Stomach (tissue), 8 donors: ENCODE measurements at regions not wholly inside any gene's neighbourhood (a gene's known extent, or its start where the extent isn't known, plus 50 kb on each side); places are given as distances from the start of the nearest gene placed in this dataset.

Experiments
- DNase-seq, 2 donors: peaks; one replicate each; pipeline versions ENCODE4 v3.0.0 to v3.0.0-alpha.2; 2013 to 2019
- H3K27ac ChIP-seq, 5 donors: fragments of 200-600 bp in 4 of 5; sonication (generic) in 4 of 5; one replicate each; pipeline ENCODE4 v1.5.1; 2013 to 2019; ENCODE audit warnings: mild to moderate bottlenecking in 1 of 5, moderate library complexity in 1 of 5
- H3K27me3 ChIP-seq, 3 donors: fragments of 200-600 bp; sonication (generic); one replicate each; pipeline ENCODE4 v1.5.1; 2017 to 2019; ENCODE audit warnings: mixed run types in 1 of 3
- H3K36me3 ChIP-seq, 4 donors: fragments of 200-600 bp; sonication (generic); 1 replicate in 3 of 4; 2 replicates in 1 of 4; pipeline ENCODE4 v1.5.1; 2016 to 2019
- H3K4me1 ChIP-seq, 4 donors: fragments of 200-600 bp; sonication (generic); one replicate each; pipeline ENCODE4 v1.5.1; 2016 to 2019
- H3K4me3 ChIP-seq, 4 donors: fragments of 200-600 bp; sonication (generic) in 3 of 4; one replicate each; pipeline ENCODE4 v1.5.1; 2016 to 2019; ENCODE audit warnings: mild to moderate bottlenecking in 1 of 4
- H3K9me3 ChIP-seq, 4 donors: fragments of 200-600 bp; sonication (generic); one replicate each; pipeline ENCODE4 v1.5.1; 2016 to 2019
- EP300 ChIP-seq: sonication (generic); formaldehyde crosslinking; IDR thresholded peaks from one replicate; pipeline ENCODE4 v1.6.1; 2017; ENCODE audit warnings: antibody characterized with exemption
- POLR2A ChIP-seq, 4 donors: fragments of 450-650 bp; IDR thresholded peaks; one replicate each; pipeline ENCODE4 v1.6.1; 2016; ENCODE audit warnings: antibody characterized with exemption in 4 of 4, control low read depth in 2 of 4, mild to moderate bottlenecking in 1 of 4, moderate library complexity in 1 of 4
- POLR2AphosphoS5 ChIP-seq, 3 donors: sonication (generic); formaldehyde crosslinking; IDR thresholded peaks; one replicate each; pipeline ENCODE4 v1.6.1; 2016; ENCODE audit warnings: antibody characterized with exemption in 3 of 3
- WGBS, 5 donors: extraction: QIAGEN DNeasy Blood & Tissue Kit in 3 of 5; methylation state at CpG; one replicate each; pipeline versions ENCODE4 v1.1.5 to v1.1.7; 2013 to 2018; 5-methylcytosine and 5-hydroxymethylcytosine counted together
- intact Hi-C: fragments of 100-400 bp; cut with DNase I; formaldehyde crosslinking; loops from one replicate; pipeline ENCODE4 v1.15.1; 2023; ENCODE audit warnings: low total_unique reads
- TF ChIP-seq, protein P1 (sequence below), 7 experiments: fragments of 450-650 bp in 4 of 7; fragments of 200-600 bp in 3 of 7; sonication (generic) in 3 of 7; IDR thresholded peaks; one replicate each; pipeline ENCODE4 v1.5.1; 2016 to 2019; ENCODE audit warnings: antibody characterized with exemption in 7 of 7, control low read depth in 2 of 7, mild to moderate bottlenecking in 1 of 7
- donor health status: healthy with polysubstance abuse.
- donor health status: Bipolar disorder and iron deficiency.
- donor health status: healthy.

DNA sequence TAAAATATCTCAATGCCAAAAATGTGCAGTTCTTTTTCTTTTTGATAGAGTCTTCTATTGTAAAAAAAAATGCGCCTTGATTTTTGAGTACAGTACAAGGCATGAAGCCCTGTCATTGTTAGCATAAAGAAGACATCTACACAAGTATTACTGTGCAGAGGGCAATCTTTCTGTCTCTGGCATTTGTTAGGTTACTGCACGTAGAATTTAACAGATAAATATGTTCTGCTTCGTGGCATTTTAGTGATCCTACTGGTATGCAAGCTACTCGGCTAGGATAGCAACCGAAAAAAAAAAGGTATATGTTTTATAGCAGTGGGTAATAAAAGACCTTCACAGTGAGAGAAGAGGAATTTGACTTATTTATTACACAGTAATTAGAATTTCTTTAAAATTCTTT is 492.9 kb upstream of the ADGRL2 start:
- Histone ChIP-seq H3K27me3 (no peaks in the 10 kb centered on the region), H3K36me3 (no peaks in the 10 kb centered on the region), H3K27ac (no peak overlapping the region), H3K4me3 (no peak overlapping the region), H3K4me1 (peaks cover 0 to 9% (median 0%) of the 10 kb centered on the region in 4 donors), H3K9me3 (no peaks in the 10 kb centered on the region)
- TF ChIP-seq POLR2AphosphoS5 (IDR thresholded peaks at IDR 0.05), result no peak
- no peak for TF ChIP-seq EP300
- TF ChIP-seq POLR2A (IDR thresholded peaks at IDR 0.05), result no peak
- TF ChIP-seq, protein P1, sequence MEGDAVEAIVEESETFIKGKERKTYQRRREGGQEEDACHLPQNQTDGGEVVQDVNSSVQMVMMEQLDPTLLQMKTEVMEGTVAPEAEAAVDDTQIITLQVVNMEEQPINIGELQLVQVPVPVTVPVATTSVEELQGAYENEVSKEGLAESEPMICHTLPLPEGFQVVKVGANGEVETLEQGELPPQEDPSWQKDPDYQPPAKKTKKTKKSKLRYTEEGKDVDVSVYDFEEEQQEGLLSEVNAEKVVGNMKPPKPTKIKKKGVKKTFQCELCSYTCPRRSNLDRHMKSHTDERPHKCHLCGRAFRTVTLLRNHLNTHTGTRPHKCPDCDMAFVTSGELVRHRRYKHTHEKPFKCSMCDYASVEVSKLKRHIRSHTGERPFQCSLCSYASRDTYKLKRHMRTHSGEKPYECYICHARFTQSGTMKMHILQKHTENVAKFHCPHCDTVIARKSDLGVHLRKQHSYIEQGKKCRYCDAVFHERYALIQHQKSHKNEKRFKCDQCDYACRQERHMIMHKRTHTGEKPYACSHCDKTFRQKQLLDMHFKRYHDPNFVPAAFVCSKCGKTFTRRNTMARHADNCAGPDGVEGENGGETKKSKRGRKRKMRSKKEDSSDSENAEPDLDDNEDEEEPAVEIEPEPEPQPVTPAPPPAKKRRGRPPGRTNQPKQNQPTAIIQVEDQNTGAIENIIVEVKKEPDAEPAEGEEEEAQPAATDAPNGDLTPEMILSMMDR (IDR thresholded peaks at IDR 0.05), result no peak
- WGBS, 5 donors, result 63 to 71% (median 65%) methylated on average over 5 of the region's 5 CpGs
- DNase-seq, result no peak
- intact Hi-C loops, result no loop called here

DNA sequence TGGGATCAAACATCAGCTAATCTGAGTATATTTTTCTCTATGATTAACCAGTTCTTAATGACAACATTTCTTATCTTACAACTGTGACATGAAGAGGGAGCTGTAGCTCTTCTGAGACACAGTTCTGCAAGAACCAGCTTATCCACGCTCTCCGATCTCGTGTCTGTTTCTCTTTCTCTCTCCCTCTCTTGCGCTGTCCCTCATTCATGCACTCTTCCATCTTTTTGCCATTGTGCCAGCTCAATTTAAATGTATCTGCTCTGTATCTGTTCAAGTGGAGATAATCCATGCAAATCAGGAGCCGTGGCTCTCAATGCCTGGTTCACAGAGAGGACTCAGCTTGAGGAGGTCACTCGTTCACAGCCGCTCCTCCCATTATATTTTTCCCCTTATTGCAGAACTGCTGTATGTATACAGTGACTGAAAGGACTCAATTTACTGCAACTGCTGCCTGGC is 494.7 kb upstream of the ADGRL2 start:
- 1 to 6% (median 2%) methylated on average over 7 of the region's 7 CpGs for WGBS, 5 donors
- intact Hi-C loops, result no loop called here
- Histone ChIP-seq H3K4me3 (peak overlapping the region; percentile 41 to 50 (median 48)), H3K27me3 (no peaks in the 10 kb centered on the region), H3K27ac (peak overlapping the region in 1 of 5 donors; percentile 29), H3K36me3 (no peaks in the 10 kb centered on the region), H3K4me1 (peaks cover 0 to 9% (median 0%) of the 10 kb centered on the region in 4 donors), H3K9me3 (no peaks in the 10 kb centered on the region)
- DNase-seq, result peak in 1 of 2 donors; percentile 83
- no peak for TF ChIP-seq POLR2AphosphoS5 (IDR thresholded peaks at IDR 0.05)
- TF ChIP-seq POLR2A (IDR thresholded peaks at IDR 0.05), result no peak
- TF ChIP-seq, protein P1 (IDR thresholded peaks at IDR 0.05), result peak in 1 of 7 experiments; percentile 36
- no peak for TF ChIP-seq EP300

DNA sequence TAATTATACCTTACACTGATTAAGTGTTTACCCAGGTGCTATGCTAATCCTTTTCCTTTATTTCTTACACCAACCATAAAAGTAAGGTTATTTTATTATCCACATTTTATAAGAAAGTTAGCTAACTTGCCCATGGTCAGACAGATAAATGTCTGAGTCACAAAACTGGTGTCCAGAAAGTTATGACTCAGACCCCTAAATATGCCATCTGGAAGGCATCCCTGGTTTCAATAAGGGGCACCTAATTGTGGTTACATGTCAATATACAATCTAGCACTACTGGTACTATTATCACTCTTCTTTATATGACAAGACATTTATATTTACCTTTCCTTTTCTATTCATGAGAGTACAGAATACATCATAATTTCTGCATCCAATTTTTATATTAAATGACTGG is 496.5 kb upstream of the ADGRL2 start:
- peaks cover 0 to 9% (median 0%) of the 10 kb centered on the region in 4 donors for H3K4me1 ChIP-seq
- intact Hi-C loops, result no loop called here

DNA sequence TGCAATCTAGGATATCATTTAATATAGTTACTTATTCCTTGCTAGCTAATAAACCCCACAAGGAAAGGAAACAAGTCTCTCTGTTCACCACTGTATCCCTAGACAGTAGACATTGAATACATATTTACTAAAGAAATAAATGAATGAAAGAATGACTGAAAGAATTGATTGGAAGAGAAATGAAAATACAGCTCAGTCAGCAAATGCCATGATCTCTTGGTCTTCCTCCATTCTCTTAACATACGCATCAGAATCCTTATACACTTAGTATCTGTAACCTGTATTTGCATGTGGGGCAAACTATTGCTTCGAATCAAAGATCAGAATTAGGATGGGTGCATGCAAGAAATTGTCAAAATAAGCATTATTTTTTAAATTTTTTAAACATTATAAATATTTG is 500.8 kb upstream of the ADGRL2 start:
- H3K27ac ChIP-seq, result no peak overlapping the region
- WGBS, 5 donors, result 87 to 94% (median 92%) methylated on average over 2 of the region's 2 CpGs
- TF ChIP-seq POLR2A (IDR thresholded peaks at IDR 0.05) (no peak), EP300 (no peak), POLR2AphosphoS5 (IDR thresholded peaks at IDR 0.05) (no peak)
- TF ChIP-seq, protein P1 (IDR thresholded peaks at IDR 0.05), result no peak
- intact Hi-C loops, result no loop called here
- H3K4me3 ChIP-seq, result no peak overlapping the region
- H3K36me3 ChIP-seq, result no peaks in the 10 kb centered on the region
- H3K4me1 ChIP-seq, result no peaks in the 10 kb centered on the region
- H3K27me3 ChIP-seq, result no peaks in the 10 kb centered on the region
- no peak for DNase-seq
- no peaks in the 10 kb centered on the region for H3K9me3 ChIP-seq

More for the DNA sequence above, 496.5 kb upstream of the ADGRL2 start:
- H3K4me3 ChIP-seq, result no peak overlapping the region
- H3K36me3 ChIP-seq, result no peaks in the 10 kb centered on the region
- no peak for TF ChIP-seq POLR2A (IDR thresholded peaks at IDR 0.05)
- TF ChIP-seq, protein P1 (IDR thresholded peaks at IDR 0.05), result no peak
- no peak for TF ChIP-seq EP300
- TF ChIP-seq POLR2AphosphoS5 (IDR thresholded peaks at IDR 0.05), result no peak
- H3K27ac ChIP-seq, result no peak overlapping the region
- DNase-seq, result no peak
- H3K27me3 ChIP-seq, result no peaks in the 10 kb centered on the region
- H3K9me3 ChIP-seq, result no peaks in the 10 kb centered on the region
